ENCODE measurements at regions not wholly inside any gene's neighbourhood (a gene's known extent, or its start where the extent isn't known, plus 50 kb on each side); places are given as distances from the start of the nearest gene placed in this dataset.

DNA sequence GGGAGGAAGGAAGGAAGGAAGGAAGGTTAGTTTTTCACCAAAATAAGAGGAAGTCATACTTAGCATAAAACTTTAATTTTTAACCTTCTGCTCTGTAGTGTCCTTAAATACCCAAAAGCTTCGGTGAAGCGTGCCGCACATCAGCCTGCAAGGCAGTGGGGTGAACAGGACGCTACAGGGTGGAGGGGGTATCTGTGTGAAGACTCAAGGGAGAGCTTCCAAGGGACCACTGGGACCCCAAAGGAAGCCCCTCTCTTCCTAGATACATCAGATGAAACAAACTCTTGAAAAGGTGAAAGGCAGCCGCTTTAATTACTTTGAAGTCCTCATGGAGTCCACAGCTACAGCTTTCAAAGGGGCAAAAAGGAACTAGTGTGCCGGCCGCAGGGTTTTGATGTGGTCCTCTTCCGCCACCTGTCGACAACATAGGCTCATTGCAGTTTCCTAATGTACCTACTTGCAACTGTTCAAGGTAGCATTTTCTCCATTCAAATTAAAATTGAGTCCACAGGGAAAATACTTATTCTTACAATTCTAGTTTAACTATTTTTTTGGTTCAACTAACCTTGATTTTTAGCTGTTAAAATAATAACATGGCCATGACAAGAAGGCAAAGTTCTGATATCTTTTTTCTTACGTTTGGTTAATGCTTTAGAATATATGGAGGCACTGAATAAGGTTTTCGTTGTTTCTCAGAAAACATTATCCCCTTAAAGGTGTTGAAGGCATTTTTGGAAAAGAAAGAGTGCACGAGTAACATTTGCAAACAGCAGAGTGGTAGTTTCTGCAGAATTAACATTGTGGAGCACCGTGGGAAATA is 135.0 kb upstream of the RIPOR2 start:
- peak; percentile 45 for DNase-seq

DNA sequence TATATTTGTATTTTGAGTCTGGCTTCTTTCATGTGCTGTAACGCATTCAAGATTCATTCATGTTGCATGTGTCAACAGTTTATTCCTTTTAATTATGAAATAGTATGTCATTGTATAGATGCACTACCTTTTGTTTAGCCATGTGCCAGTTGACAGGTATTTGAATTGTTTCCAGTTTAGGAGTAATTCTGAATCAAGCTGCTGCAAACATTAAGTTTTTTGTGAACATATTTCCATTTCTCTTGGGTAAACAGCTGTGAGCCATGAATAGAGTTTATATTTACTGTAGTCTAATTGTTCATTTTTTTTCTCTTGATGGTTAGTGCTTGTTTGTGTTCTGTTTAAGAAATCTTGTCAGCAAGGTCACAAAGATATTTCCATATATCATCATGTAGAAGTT is 142.4 kb upstream of the RIPOR2 start:
- DNase-seq, result no peak

DNA sequence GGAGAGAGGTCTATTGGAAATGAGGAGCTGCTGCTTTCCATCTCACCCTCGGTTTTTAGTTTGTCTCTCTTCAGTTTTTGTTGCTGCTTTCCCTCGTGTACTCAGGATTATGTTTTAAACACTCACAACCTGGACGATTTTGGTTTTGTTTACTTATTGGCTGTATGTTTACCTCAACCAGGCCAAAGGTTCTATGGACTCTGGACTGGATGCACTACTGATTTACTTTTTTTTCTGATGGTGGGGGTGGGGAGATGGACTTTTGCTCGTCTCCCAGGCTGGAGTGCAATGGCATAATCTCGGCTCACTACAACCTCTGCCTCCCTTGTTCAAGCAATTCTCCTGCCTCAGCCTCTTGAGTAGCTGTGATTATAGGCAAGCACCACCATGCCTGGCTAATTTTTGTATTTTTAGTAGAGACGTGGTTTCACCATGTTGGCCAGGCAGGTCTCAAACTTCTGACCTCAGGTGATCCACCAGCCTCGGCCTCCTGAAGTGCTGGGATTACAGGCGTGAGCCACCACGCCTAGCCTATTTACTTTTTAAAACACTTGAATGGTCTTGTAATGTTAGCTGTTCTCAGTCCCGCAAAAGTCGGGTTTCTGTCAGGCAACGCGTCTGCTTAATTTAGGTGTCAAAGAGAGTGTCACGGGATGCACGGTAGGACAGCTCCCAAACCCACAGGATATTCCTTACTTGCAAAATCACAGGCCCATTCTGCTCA is 148.2 kb upstream of the RIPOR2 start:
- no peak for DNase-seq

DNA sequence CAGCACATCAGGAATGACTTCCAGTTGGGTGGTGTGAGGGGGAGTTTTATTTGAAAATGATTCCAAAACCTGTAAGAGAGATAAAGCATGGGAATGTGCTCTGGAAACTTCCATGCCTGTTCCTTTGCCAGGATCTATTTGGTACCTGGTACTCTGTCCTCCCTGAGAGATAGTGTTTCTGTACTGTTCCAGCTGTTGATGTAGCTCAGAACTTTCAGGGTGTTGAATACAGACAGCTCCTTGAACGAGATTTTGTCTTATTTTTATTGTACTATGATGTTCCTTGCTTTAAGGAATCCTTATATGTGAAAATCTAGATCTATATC is 148.7 kb upstream of the RIPOR2 start:
- DNase-seq, result no peak

GRCh38 chr6:25085756-25086155 is 150.0 kb upstream of the RIPOR2 start:
- no peak for DNase-seq

GRCh38 chr6:25086500-25087091 is 150.8 kb upstream of the RIPOR2 start:
- no peak for DNase-seq

DNA sequence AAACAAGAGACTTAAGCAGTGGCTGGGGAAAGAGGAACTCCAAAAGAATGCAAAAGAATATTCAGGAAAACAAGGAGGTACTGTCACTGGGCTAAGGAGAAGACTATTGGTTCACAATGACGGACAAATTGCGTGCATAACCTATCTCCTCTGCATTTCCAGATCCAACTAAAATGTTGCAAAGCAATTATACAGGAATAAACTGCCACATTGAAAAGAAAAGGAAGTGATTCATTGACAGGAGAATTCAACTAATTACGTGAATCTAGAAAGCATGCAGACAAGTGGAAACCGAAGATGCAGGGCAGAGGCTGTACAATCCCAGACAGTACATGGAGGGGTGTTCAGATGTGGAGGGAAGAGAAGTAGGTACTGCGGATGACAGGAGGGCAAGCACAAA is 152.8 kb upstream of the RIPOR2 start:
- DNase-seq, result no peak

GRCh38 chr6:25089442-25089841 is 153.7 kb upstream of the RIPOR2 start:
- no peak for DNase-seq

DNA sequence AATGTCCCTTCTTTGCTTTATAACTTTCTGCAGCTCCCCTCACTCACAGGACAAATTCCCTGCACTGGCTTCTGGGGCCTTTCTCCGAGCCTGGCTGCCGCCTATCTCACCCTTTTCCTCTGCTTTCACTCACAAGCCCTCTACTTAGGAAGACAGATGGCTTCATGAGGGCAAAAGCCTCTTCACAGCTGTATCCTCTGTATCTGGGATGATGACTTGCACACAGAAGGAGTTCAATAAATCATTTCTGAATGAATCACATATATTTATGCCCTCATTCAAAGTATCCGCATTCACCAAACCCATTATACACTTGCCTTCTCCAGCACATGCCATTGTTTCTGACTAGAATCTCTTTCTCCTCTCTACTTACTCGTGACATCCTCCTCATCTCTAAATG is 159.0 kb upstream of the RIPOR2 start:
- DNase-seq, result no peak

DNA sequence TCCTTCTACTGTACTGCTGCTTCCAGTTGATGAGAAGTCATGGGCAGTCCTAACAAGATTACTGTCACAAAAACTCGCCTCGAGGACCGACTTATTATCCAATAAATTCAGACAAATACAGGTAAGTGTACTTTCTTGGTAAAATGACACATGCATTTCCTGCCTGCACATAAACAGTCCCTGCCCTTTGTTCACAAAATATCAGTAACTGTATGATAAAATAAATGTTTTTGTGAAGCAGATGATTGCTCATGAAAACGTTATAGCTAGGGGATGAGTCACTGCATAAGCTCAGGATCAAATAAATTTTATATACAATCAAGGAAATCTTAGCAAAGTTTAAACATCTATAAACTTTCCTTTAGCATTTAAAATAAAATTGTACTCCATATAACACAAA is 164.5 kb upstream of the RIPOR2 start:
- DNase-seq, result no peak

GRCh38 chr6:25103603-25104002 is 167.8 kb upstream of the RIPOR2 start:
- no peak for DNase-seq

DNA sequence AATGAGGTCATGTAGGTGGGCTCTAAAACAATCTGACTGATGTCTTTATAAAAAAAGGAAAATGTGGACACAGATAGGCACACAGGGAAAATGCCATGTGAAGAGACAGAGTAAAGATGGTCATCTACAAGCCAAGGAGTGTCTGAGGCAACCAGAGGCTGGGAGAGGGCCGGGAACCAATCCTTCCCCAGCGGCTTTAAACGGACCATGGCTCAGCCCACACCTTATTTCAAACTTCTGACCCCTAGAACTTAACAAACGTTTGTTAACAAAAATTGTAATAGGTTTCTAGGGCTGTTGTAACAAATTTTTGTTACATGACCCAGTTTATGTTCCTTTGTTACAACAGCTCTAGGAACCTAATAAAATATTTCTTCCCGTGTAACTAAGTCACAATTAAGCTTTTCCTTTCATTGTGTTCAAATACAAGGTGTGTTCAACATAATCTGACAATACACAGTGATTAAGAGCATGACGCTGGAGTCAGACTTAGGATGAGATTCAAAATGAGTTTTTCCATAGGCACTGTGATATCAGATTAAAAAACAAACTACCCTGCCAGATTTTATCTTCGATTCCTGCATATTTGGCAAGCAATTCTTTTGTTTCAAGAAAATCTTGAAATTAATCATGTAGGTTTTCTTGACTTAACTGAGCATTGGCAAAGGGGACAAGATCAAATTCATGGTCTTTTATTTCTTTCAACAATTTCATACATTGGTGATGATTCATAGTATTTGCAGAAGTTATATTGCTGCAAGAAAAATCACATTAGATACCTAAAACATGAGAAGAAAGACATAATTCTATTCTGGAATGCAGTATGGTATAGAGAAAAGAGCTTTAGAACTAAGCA is 169.5 kb upstream of the RIPOR2 start:
- no peak for DNase-seq

DNA sequence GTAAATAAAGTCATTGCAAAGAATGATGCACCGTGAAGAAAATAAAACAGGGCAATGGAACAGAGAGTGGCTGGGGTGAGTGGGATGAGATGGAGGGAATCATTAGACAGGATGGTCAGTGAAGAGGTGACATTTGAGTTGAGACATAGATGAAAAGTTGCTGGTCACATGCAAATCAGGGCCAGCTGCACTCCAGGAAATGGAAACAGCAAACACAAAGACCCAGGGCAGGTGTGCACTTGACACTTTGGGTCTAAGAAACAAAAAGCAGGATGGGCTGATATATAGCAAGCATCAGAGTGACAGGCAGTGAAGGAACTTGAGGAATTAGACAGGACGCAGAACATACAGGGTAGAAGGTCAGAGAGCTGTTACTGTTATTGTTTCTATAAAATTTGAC is 171.5 kb upstream of the RIPOR2 start:
- no peak for DNase-seq

DNA sequence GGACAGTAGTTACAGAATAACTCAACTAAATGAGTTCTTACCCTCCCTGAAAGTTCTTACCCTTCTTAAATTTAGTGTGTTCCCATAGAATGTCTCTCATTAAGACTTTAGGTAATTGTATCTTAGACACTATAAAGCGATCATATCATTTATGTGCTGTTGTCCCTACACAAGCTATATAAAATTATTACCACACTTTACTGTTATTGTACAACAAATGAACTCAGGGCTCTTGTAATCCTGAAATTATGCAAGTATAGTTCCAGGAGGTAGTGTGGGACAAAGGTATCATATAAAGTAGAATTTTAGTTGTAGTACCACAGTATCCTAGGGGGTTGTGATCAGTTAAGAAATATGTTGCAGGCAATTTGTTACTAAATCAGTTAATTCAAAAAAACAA is 167.4 kb upstream of the CARMIL1 start:
- DNase-seq, result no peak

- DNase-seq, result no peak
These were observed 166.8 kb upstream of the CARMIL1 start for GRCh38 chr6:25112322-25112773.

- DNase-seq, result no peak
These were observed 165.7 kb upstream of the CARMIL1 start for GRCh38 chr6:25113436-25113835.

- no peak for DNase-seq
These were observed 161.1 kb upstream of the CARMIL1 start for GRCh38 chr6:25118038-25118437.

DNA sequence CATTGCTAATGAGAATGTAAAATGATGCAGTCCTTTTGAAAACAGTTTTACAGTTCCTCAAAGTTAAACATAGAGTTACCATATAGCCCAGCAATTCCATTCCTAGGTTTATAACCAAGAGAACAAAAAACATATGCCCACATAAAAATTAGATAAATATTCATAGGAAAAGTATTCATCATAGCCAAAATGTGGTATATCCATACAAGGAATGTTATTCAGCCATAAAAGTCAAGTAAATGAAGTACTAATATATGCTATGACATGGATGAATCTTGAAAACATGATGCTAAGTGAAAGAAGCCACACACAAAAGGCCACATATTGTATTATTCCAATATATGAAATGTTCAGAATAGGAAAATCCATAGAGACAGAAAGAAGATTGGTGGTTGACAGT is 158.0 kb upstream of the CARMIL1 start:
- no peak for DNase-seq

DNA sequence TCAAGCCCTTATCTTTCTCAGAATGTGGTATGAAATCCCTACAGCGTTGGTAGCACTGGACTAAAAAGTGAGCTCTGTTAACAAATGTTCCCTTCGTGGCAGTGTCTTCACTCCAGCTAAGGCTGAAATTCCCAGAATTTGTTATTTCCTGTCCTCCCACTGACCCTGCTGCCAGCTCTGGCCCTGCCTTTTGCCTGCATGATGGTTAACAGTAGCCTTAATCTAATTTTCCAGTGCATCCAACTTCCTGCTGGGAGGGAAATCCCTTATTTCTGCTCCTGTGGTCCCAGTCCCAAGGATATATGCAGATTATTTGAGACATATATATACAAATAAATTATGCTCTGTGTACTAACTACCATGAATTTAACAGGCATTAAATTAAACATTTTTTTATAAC is 157.2 kb upstream of the CARMIL1 start:
- DNase-seq, result no peak

GRCh38 chr6:25122622-25123237 is 156.4 kb upstream of the CARMIL1 start:
- no peak for DNase-seq

GRCh38 chr6:25124216-25124715 is 154.9 kb upstream of the CARMIL1 start:
- no peak for DNase-seq

- no peak for DNase-seq
These were observed 153.4 kb upstream of the CARMIL1 start for GRCh38 chr6:25125736-25126135.
